Stimulated activated CD8-positive, alpha-beta memory T cell treated with anti-CD3 and anti-CD28 coated beads, Interleukin-4, amount 100 ng/mL, for 4 hours (primary cell): ENCODE measurements at regions not wholly inside any gene's neighbourhood (a gene's known extent, or its start where the extent isn't known, plus 50 kb on each side); places are given as distances from the start of the nearest gene placed in this dataset.
"Not testable (repeated sequence)": the region's sequence is repeated elsewhere in the genome, so short reads cannot be mapped to it uniquely, and the experiment has no call there.

Source experiments
- DNase-seq, 2 donors: peaks; one replicate each; pipeline ENCODE4 v3.0.0-alpha.2; 2020; ENCODE audit warnings: low read depth in 2 of 2, low spot score in 1 of 2

DNA sequence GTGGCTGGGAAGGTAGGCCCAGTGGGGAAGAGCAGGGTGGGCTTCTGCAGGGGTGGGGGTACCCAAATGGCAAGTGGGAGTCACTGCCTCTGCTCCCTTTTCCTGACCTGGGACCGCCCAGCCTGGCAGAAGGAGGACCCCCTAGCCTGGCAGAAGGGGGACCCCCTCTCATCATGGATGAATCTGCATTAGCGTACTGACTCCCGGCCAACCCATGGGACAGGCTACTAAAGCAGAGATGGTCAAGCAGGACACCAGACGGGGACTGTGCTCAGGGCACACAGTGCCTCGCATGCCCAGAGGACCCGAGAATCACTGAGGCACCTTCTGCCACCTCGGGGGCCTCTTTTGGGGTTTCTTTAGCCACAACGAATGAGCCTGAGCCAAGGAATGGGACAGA, 577.5 kb downstream of the GLRX3 start:
- no peak for DNase-seq

DNA sequence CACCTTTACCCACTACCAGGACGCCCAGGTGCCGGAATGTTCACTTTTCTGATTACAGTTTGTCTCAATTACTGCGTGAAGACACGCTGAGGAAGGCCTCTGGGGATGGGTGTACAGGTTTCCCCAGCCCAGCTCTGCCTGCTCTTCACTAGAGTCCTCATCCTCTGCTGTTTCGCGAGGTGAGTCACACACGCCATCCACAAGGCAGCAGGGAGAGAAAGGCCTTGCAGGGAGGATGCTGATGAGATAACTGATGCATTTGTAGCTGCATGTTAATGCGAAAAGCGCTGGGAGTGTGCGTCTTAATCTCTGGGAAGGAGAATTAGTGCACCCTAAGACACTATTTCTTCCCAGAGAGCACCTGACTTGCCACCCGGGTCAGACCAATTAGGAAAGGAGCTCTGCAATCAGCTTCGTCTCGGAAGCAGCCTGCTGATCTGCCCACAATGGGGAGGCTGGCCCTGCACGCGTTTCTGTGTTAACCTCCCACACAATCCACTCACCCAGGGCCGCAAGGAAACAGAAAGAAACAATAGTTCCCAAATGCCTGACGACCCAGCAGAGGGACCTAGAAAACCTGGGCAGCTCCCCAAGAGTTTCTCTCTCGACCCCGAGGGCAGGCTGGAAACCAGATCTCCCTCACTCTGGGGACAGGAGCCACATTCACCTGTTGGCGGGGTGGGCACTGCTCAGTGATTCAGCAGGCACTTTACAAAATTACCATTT, 578.7 kb downstream of the GLRX3 start:
- no peak for DNase-seq

DNA sequence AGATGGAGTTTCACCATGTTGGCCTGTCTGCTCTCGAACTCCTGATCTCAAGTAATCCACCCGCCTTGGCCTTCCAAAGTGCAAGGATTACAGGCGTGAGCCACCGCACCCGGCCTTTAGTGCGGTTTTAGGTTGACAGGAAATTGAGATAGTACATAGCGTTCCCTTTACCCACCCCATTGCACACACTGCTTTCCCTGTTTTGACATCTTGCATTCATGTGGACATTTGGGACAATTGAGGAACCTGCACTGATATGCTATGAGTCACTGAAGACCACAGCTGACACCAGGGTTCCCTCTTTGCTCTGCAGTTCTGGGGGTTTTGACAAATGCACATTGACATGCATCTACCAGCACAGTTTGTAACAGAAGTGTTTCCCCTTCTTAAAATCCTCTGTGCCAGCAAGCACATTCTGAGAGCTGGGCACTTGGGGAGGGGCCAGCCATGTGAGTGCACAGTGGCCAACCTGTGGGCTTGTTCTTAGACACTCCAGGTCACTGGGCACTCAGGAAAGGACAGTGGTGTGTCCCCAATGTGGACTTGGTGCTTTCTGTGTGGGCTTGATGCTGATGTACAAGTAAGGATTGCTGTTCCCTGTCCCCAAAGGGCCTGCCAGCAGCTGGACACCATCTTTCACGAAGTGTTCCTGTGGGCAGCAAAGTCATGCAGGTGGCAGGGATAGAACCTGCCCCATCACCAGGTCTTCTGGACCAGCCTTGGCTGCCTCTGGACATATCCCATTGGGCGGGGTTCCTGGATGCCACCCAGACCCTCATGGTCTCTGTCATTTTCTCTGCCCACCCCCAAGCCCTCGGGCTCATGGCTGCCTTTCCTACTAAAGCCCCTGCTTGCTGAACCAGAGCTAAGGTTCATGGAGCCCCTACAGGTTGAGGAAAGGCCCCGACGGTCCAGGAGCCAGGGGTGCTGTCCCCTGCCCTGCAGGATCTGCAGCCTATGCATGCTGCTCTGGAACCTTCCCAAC, 579.8 kb downstream of the GLRX3 start:
- DNase-seq = no peak

DNA sequence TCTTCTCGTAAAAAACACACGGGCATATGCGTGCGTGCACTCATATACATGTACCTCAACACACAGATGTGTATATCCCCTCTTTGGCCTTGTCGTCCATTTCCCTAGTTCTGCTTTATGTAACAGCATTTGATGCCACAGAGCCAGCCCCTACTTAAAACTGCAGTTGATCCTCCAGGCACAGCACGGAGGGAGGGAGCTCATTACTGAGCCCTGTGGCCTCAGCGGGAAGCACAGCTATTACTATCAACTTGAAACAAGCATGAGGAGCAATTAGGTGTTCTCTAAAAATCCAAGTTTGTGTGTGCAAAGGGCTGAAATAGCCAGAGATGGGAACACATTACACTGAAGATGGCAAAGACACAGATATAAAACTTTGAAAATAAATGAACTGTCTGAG, 580.9 kb downstream of the GLRX3 start:
- no peak for DNase-seq

GRCh38 chr10:130718744-130719447, 582.7 kb downstream of the GLRX3 start:
- not testable (repeated sequence) for DNase-seq

DNA sequence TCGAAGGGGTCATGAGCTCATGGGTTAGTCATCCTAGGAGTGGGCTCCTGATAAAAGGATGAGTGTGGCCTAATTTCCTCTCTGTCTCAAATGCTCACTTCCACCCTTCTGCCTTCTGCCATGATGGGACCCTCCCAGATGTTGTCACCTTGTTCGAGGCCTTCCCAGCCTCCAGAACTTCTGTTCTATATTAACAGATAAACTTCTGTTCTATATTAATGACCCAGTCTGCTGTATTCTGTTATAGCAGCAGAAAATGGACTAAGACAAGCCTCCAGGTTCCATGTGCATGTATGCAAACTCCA, 583.2 kb downstream of the GLRX3 start:
- no peak for DNase-seq

GRCh38 chr10:130720235-130720634, 584.0 kb downstream of the GLRX3 start:
- DNase-seq = no peak

GRCh38 chr10:130721971-130722370, 585.8 kb downstream of the GLRX3 start:
- no peak for DNase-seq

DNA sequence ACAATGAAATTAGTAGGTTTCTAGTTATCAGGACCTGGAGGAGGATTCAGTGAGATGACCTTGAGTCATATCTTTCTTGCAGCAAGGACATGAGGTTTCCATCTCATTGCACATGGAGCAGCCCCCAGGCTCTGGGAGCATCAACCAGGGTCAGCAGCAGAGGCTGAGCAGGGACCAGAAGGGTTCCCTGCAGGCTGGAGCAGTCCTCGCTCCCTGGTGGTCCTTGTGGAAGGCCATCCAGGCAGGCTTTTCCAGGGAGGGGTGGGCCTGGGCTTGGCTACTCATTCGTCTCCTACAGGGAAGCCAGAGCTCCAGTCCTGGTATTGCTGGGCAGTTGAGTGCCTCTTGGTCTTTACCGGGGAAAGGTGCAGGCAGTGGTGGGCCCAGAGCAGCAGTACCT, 587.5 kb downstream of the GLRX3 start:
- no peak for DNase-seq

- no peak for DNase-seq
These were observed 586.0 kb downstream of the TCERG1L start for GRCh38 chr10:130725474-130725970.

DNA sequence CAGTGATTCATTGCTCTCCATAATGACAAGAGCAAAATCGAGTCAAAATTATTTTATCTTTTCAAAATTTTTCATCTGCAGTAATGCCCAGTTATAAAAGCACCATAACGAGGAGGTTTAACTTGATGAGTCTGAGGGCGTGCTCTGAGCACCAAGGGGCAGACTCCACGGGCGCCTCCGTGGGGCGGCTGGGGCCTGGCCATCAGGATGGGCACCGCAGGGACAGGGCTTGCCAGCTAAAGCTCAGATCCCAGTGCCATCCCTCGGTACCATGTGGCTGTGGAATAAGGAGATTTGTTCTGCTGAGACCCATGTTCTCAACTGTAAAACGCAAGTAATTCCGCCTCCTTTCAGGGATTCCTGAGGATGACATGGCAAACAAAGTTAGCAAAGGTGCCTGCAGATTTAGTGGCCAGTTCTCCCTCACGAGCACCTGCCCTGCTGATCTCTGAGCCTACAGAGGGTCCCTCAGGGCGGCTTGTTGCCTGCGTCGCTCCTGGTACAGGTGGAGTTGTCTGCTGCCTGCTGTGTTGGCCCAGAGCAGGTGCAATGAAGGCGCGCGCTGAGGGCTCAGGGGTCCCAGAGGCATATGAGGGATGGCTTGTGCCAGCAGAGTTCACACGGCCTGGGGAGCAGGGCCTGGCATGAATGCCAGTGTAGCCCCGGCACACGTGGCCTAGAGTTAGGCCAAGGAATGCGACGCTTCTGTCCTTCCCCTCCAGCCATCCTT, 584.4 kb downstream of the TCERG1L start:
- no peak for DNase-seq

- DNase-seq = no peak
These were observed 583.6 kb downstream of the TCERG1L start for GRCh38 chr10:130727766-130728490.

GRCh38 chr10:130728531-130729215, 582.8 kb downstream of the TCERG1L start:
- DNase-seq = no peak

GRCh38 chr10:130729876-130730275, 581.6 kb downstream of the TCERG1L start:
- no peak for DNase-seq

- no peak for DNase-seq
These were observed 574.3 kb downstream of the TCERG1L start for GRCh38 chr10:130737186-130737585.

DNA sequence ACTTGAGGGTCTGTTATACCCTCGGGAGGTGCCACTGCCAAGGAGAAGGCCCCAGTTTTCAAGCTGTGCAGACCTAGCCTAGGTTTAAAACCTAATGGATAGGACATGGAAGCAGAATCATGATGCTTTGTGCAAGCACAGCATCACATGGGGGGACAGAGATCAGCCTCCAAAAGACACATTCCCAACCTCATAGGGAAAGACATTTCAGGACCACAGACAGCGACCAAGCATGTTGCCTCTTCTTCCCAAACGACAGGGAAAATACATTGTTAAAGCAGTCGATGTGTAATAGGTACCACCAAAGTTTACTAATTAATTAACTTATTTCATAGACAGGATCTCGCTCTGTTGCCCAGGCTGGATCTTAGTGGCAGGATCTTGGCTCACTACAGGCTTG, 573.9 kb downstream of the TCERG1L start:
- no peak for DNase-seq

- DNase-seq = no peak
These were observed 572.3 kb downstream of the TCERG1L start for GRCh38 chr10:130739016-130739756.

DNA sequence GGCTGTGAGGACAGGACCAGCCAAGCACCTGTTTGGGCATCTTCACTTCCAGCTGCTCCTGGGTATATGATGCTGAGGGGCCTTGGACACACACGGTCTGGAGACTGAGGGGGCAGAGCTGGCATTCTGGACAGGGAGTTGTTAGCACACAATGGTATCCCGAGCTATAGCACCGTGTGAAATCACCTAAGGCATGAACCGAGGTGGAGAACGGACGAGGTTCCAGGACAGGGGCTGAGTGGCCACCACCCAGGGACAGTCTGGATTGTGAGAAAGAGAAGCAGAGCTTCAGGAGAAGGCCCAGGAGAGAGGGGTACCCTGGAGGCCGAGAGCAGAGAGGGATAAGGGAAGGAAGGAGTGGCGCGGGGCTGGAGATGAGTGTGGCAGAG, 571.8 kb downstream of the TCERG1L start:
- no peak for DNase-seq

- DNase-seq = no peak
These were observed 571.4 kb downstream of the TCERG1L start for GRCh38 chr10:130740166-130740565.
